H1 (cell line): ENCODE measurements at regions not wholly inside any gene's neighbourhood (a gene's known extent, or its start where the extent isn't known, plus 50 kb on each side); places are given as distances from the start of the nearest gene placed in this dataset.

Source experiments
- RBBP5 ChIP-seq: IDR thresholded peaks from 2 replicates; pipeline ENCODE4 v1.7.1; 2012; ENCODE audit warnings: low read depth, mild to moderate bottlenecking, inconsistent platforms, low read length, moderate library complexity, borderline replicate concordance
- SP4 ChIP-seq: IDR thresholded peaks from 2 replicates; pipeline ENCODE4 v1.6.1; 2012; ENCODE audit warnings: low read length, inconsistent platforms

DNA sequence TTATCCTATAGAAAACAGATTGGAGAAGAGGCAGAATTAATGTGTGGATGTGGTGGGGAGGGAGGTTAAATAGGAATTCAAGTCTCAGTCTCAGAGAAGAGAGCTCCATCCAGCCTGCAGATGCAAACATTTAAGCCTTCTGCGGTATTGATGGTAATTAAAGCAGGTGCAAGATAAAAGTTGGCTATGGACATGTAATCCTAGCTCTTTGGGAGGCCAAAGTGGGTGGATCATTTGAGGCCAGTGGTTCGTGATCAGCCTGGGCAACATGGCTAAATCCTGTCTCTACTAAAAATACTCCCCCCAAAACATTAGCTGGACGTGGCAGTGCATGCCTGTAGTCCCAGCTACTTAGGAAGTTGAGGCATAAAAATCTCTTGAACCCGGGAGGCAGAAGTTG is 332.7 kb downstream of the PABPC4L start (continued):
- no peak for TF ChIP-seq RBBP5
- no peak for TF ChIP-seq SP4
- TF ChIP-seq, all 59 proteins: peak for 0
